ENCODE measurements at regions not wholly inside any gene's neighbourhood (a gene's known extent, or its start where the extent isn't known, plus 50 kb on each side); places are given as distances from the start of the nearest gene placed in this dataset.

DNA sequence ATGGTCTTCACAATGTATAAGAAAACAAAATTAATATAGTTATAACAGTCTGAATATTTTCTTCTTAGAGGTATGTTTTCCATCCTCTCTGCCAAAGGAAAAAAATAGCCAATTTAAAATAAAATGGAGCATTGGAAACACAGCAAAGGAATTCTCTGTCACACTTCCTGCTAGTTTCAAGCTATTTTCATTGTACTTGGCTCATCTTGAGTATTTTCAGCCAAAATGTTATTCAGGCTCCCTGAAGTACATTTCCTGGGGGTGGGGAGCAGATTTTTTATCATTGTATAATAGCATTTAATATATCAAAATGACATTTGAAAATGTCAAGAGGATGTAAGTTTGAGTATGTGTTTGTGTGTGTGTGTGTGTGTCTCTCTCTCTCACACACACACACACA is 463.6 kb upstream of the REG3G start:
- H3K27me3 ChIP-seq (ENCODE audit: control insufficient read depth, insufficient read depth, low read length, poor library complexity, severe bottlenecking) = no peaks in the 10 kb centered on the region
- H3K27me3 Mint-ChIP-seq (ENCODE audit: insufficient read depth) = no peaks in the 10 kb centered on the region
- no peaks in the 10 kb centered on the region for H3K36me3 ChIP-seq (ENCODE audit: control insufficient read depth, insufficient read depth, low read length)
- no peaks in the 10 kb centered on the region for H3K9me3 Mint-ChIP-seq
- H3K4me3 ChIP-seq (ENCODE audit: low read length) = no peak overlapping the region
- no peak overlapping the region for H3K4me3 Mint-ChIP-seq
- H3K9ac ChIP-seq (ENCODE audit: extremely low read depth, low read length, poor library complexity, severe bottlenecking) = no peak overlapping the region
- H3K9me3 ChIP-seq (ENCODE audit: control insufficient read depth, low read length) = no peaks in the 10 kb centered on the region
- no peak for DNase-seq
- no peak overlapping the region for H3K27ac ChIP-seq (ENCODE audit: low read depth, low read length)
- H3K27ac Mint-ChIP-seq = no peak overlapping the region
- TF ChIP-seq, protein P1, sequence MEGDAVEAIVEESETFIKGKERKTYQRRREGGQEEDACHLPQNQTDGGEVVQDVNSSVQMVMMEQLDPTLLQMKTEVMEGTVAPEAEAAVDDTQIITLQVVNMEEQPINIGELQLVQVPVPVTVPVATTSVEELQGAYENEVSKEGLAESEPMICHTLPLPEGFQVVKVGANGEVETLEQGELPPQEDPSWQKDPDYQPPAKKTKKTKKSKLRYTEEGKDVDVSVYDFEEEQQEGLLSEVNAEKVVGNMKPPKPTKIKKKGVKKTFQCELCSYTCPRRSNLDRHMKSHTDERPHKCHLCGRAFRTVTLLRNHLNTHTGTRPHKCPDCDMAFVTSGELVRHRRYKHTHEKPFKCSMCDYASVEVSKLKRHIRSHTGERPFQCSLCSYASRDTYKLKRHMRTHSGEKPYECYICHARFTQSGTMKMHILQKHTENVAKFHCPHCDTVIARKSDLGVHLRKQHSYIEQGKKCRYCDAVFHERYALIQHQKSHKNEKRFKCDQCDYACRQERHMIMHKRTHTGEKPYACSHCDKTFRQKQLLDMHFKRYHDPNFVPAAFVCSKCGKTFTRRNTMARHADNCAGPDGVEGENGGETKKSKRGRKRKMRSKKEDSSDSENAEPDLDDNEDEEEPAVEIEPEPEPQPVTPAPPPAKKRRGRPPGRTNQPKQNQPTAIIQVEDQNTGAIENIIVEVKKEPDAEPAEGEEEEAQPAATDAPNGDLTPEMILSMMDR (conservative IDR thresholded peaks at IDR 0.05) = no peak
- no peaks in the 10 kb centered on the region for H3K36me3 Mint-ChIP-seq (ENCODE audit: low read depth)
- no peaks in the 10 kb centered on the region for H3K4me1 ChIP-seq (ENCODE audit: control insufficient read depth, insufficient read depth, low read length)
- no peaks in the 10 kb centered on the region for H3K4me1 Mint-ChIP-seq

DNA sequence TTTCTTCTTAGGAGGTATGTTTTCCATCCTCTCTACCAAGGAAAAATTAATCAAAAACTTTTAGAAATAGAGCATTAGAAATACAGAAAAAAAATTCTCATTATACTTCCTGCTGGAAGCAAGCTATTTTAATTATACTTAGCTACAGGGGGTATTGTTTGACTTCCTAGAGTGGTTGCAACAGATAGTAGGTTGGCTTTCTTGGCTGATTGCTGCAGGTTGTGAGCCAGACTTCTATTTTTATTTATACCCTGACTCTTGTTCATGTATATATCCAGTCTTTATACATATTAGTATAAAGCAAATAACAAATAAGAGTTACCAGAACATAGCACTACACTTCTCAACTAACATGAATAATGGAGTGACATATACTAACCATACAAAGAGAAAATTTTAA is 460.8 kb upstream of the REG3G start:
- no peaks in the 10 kb centered on the region for H3K9me3 ChIP-seq (ENCODE audit: control insufficient read depth, low read length)
- no peaks in the 10 kb centered on the region for H3K27me3 ChIP-seq (ENCODE audit: control insufficient read depth, insufficient read depth, low read length, poor library complexity, severe bottlenecking)
- DNase-seq = no peak
- TF ChIP-seq, protein P1 (conservative IDR thresholded peaks at IDR 0.05) = no peak
- no peak overlapping the region for H3K4me3 Mint-ChIP-seq
- no peaks in the 10 kb centered on the region for H3K27me3 Mint-ChIP-seq (ENCODE audit: insufficient read depth)
- H3K4me3 ChIP-seq (ENCODE audit: low read length) = no peak overlapping the region
- H3K36me3 ChIP-seq (ENCODE audit: control insufficient read depth, insufficient read depth, low read length) = no peaks in the 10 kb centered on the region
- H3K36me3 Mint-ChIP-seq (ENCODE audit: low read depth) = no peaks in the 10 kb centered on the region
- no peak overlapping the region for H3K27ac Mint-ChIP-seq
- H3K4me1 Mint-ChIP-seq = no peaks in the 10 kb centered on the region
- no peak overlapping the region for H3K27ac ChIP-seq (ENCODE audit: low read depth, low read length)
- no peaks in the 10 kb centered on the region for H3K4me1 ChIP-seq (ENCODE audit: control insufficient read depth, insufficient read depth, low read length)
- H3K9ac ChIP-seq (ENCODE audit: extremely low read depth, low read length, poor library complexity, severe bottlenecking) = no peak overlapping the region
- H3K9me3 Mint-ChIP-seq = no peaks in the 10 kb centered on the region

DNA sequence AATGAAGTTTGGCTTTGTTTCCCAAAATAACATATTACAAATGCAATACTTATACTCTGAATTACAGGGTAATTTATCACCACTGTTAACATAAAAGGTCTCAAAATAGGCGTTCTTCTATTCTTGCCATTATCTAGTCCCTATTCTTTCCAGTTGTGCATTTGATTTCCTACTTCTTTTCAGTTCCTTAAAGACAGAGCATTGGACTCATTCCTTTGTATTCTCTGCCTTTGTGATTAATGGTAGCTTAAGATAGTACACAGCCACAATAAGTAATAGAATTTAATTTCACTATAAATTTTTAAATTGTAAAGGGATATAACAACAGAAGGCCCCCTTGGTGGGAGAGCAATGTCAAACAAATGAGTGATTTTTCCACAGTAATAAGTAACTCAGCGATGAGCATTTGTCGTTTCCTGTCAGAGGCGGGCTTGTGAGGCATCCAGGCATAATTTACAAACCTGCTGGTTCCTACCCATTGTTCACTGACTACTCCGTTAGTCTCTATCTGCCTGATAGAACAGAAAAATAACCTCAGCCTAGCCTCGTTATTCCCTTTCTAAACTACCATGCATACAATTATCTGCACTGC is 456.6 kb upstream of the REG3G start:
- Histone ChIP-seq H3K36me3 (ENCODE audit: control insufficient read depth, insufficient read depth, low read length) (no peaks in the 10 kb centered on the region), H3K4me1 (ENCODE audit: control insufficient read depth, insufficient read depth, low read length) (no peaks in the 10 kb centered on the region), H3K27me3 (ENCODE audit: control insufficient read depth, insufficient read depth, low read length, poor library complexity, severe bottlenecking) (no peaks in the 10 kb centered on the region), H3K9ac (ENCODE audit: extremely low read depth, low read length, poor library complexity, severe bottlenecking) (no peak overlapping the region), H3K4me3 (ENCODE audit: low read length) (no peak overlapping the region), H3K9me3 (ENCODE audit: control insufficient read depth, low read length) (no peaks in the 10 kb centered on the region), H3K27ac (ENCODE audit: low read depth, low read length) (no peak overlapping the region)
- WGBS, 2 experiments (ENCODE audit: insufficient coverage in 1 of 2, insufficient read length in 1 of 2) = 81 to 84% methylated on average over 6 of the region's 6 CpGs
- Mint-ChIP-seq H3K27me3 (ENCODE audit: insufficient read depth) (no peaks in the 10 kb centered on the region), H3K9me3 (peaks cover 3% of the 10 kb centered on the region), H3K4me3 (no peak overlapping the region), H3K36me3 (ENCODE audit: low read depth) (no peaks in the 10 kb centered on the region), H3K4me1 (no peaks in the 10 kb centered on the region), H3K27ac (no peak overlapping the region)
- TF ChIP-seq, protein P1 (conservative IDR thresholded peaks at IDR 0.05) = no peak
- no peak for DNase-seq
